Lower leg skin (tissue), 4 donors: ENCODE measurements at regions not wholly inside any gene's neighbourhood (a gene's known extent, or its start where the extent isn't known, plus 50 kb on each side); places are given as distances from the start of the nearest gene placed in this dataset.
"Not testable (repeated sequence)": the region's sequence is repeated elsewhere in the genome, so short reads cannot be mapped to it uniquely, and the experiment has no call there.

Experiments
- DNase-seq, 2 donors: peaks; one replicate each; pipeline ENCODE4 v3.0.0-alpha.2; 2019; ENCODE audit warnings: low spot score in 2 of 2
- H3K4me3 ChIP-seq: fragments of 200-600 bp; sonication (generic); 2 replicates; pipeline ENCODE4 v1.5.1; 2017; ENCODE audit warnings: mild to moderate bottlenecking, low read depth; ENCODE audit not compliant: poor library complexity, severe bottlenecking
- POLR2A ChIP-seq, 2 donors: fragments of 450-650 bp; IDR thresholded peaks; one replicate each; pipeline ENCODE4 v1.6.1; 2016 to 2017; ENCODE audit warnings: antibody characterized with exemption in 2 of 2, mild to moderate bottlenecking in 1 of 2, moderate library complexity in 1 of 2
- WGBS, 2 donors: methylation state at CpG; one replicate each; pipeline ENCODE4 v1.1.5; 2018; 5-methylcytosine and 5-hydroxymethylcytosine counted together
- intact Hi-C: fragments of 100-400 bp; cut with DNase I; formaldehyde crosslinking; loops from one replicate; pipeline ENCODE4 v1.15.0; 2023; ENCODE audit warnings: low total_unique reads
- TF ChIP-seq, protein P1 (sequence below), 3 donors: fragments of 450-650 bp; IDR thresholded peaks; one replicate each; pipeline ENCODE4 v1.5.1; 2016; ENCODE audit warnings: antibody characterized with exemption in 3 of 3, mild to moderate bottlenecking in 3 of 3, moderate library complexity in 2 of 3

DNA sequence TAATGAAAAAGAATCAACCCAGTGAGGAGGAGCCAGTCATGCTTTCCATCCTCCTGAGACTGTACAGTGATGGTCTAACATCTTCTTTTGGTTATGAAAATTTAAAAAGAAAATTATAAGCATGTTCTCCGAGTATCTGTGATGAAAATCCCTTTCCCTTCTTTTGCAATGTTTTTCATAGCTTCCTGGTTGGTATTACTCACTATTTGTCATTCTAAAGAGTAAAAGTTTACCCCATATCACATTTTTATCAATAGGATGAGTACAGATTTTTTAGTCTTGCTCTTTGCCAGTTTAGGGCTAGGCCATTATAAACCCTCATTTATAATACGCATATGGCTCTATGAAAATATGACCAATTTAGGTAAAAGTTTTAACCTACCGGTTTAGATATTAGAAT is 564.1 kb downstream of the SUCLG1 start:
- no peak overlapping the region for H3K4me3 ChIP-seq
- intact Hi-C loops: no loop called here
- DNase-seq: no peak
- 86 to 90% methylated on average over 3 of the region's 3 CpGs for WGBS, 2 donors
- TF ChIP-seq, protein P1, sequence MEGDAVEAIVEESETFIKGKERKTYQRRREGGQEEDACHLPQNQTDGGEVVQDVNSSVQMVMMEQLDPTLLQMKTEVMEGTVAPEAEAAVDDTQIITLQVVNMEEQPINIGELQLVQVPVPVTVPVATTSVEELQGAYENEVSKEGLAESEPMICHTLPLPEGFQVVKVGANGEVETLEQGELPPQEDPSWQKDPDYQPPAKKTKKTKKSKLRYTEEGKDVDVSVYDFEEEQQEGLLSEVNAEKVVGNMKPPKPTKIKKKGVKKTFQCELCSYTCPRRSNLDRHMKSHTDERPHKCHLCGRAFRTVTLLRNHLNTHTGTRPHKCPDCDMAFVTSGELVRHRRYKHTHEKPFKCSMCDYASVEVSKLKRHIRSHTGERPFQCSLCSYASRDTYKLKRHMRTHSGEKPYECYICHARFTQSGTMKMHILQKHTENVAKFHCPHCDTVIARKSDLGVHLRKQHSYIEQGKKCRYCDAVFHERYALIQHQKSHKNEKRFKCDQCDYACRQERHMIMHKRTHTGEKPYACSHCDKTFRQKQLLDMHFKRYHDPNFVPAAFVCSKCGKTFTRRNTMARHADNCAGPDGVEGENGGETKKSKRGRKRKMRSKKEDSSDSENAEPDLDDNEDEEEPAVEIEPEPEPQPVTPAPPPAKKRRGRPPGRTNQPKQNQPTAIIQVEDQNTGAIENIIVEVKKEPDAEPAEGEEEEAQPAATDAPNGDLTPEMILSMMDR (IDR thresholded peaks at IDR 0.05): no peak
- no peak for TF ChIP-seq POLR2A (IDR thresholded peaks at IDR 0.05)

DNA sequence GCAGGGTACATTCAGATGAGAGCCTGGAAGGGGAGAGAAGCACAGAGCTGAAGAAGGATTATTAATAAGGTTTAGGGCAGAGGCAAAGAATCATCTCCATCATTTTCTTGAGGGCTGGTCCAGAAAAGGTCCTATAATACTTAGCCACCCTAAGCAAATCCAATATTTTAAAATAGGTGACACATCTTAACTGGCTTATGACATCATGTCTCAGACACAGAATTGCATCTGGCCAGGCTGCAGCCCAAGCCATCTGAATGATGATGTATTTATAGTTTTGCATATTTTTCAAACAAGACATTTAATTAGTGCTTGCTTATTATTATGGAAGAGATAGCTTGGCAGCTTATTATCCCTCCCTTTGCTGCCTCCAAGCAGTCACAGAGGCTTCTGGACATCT is 571.3 kb downstream of the SUCLG1 start:
- TF ChIP-seq, protein P1 (IDR thresholded peaks at IDR 0.05): no peak
- TF ChIP-seq POLR2A (IDR thresholded peaks at IDR 0.05): no peak
- intact Hi-C loops: no loop called here
- H3K4me3 ChIP-seq: no peak overlapping the region
- no peak for DNase-seq

DNA sequence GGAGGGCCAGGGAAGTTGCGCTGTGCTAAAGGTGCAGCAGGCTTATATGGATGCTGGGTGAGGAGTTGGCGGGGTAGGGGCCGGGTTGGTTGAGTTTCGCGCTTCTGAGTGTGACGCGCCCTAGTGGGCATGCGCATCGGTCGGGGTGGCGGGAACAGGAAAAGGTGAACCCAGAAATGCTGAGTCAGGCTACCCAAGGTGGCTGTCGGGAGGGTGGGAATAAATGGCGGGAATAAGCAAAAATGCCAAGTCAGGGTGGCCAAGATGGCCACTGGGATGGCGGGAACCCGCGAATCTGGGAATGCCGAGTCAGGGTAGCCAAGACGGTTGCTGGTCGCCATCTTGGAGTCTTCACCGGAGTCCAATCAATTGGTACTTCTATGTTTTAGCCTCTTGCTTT is 580.0 kb downstream of the SUCLG1 start:
- no peak for TF ChIP-seq POLR2A (IDR thresholded peaks at IDR 0.05)
- TF ChIP-seq, protein P1 (IDR thresholded peaks at IDR 0.05): no peak
- 96 to 97% methylated on average over 20 of the region's 20 CpGs for WGBS, 2 donors
- DNase-seq: no peak
- intact Hi-C loops: no loop called here
- no peak overlapping the region for H3K4me3 ChIP-seq

DNA sequence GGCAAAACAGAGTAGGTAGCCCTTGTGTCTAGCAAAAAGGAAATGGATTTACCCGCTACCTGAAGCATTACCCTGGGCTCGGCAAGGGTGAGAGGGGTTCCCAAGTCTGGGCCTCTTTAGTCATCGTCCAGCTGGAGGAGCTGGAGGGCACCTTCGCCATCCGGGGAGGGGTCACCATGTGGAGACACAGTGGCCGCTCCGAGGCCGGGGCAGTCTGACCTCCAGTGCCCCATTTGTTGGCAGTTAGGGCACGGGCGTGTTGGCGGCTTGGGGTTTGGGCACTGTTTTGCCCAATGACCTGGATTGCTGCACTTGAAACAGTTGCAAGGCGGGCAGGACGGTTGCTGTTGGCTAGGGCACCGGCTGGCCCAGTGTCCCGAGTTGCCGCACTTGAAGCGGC is 581.8 kb downstream of the SUCLG1 start:
- H3K4me3 ChIP-seq, DNase-seq, intact Hi-C loops: not testable (repeated sequence)
- WGBS, 2 donors: 86 to 94% methylated on average over 9 to 13 of the region's 17 CpGs

DNA sequence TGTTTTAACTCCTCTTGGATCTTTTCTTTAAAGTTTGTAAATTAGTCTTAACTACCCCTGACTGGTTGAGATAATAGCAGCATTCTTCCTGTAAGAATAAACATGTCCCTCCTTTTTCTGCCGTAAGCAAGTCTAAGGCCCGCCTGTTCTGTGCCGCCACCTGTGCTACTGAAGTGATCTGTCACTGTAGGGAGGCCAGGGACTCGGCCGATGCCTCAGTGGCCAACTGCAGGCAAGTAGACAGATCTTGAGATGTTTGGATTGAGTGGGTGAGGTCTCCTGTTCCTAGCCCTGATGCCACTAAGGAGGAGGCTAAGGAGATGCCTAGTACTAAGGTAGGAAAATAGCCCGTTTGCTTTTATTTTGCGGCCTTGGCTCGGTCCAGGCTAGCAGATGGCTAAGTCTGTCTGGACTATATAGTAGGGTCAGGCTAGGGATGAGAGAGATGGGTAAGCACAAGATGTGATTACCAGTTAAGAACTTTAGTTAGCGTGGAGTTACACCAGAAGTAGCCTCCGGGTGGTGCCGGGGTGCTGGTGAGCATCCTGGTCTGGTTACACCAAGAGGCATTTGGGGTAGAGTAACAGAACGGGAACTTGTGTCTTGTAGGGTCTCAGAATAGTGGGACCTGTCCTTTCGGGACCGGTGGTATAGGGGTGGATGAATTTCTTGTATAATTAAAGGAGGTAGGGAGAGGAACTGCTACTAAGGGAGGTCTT is 584.2 kb downstream of the SUCLG1 start:
- no peak for DNase-seq
- TF ChIP-seq, protein P1 (IDR thresholded peaks at IDR 0.05): no peak
- no peak for TF ChIP-seq POLR2A (IDR thresholded peaks at IDR 0.05)
- intact Hi-C loops: no loop called here
- H3K4me3 ChIP-seq: no peak overlapping the region
- WGBS, 2 donors: 93 to 94% methylated on average over 14 of the region's 14 CpGs

DNA sequence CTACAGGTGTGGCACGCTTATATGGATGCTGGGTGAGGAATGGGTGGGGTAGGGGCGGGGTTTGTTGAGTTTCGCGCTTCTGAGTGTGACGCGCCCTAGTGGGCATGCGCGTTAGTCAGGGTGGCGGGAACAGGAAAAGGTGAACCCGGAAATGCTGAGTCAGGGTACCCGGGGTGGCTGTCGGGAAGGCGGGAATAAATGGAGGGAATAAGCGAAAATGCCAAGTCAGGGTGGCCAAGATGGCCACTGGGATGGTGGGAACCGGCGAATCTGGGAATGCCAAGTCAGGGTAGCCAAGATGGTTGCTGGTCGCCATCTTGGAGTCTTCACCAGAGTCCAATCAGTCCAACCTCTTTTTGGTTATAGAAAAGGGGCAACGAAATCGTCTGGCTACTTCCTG is 585.0 kb downstream of the SUCLG1 start:
- TF ChIP-seq POLR2A (IDR thresholded peaks at IDR 0.05): no peak
- TF ChIP-seq, protein P1 (IDR thresholded peaks at IDR 0.05): no peak
- DNase-seq: no peak
- intact Hi-C loops: no loop called here
- no peak overlapping the region for H3K4me3 ChIP-seq
- 94 to 96% methylated on average over 19 of the region's 19 CpGs for WGBS, 2 donors
